MM.1S (cell line): ENCODE measurements at regions not wholly inside any gene's neighbourhood (a gene's known extent, or its start where the extent isn't known, plus 50 kb on each side); places are given as distances from the start of the nearest gene placed in this dataset.

ENCODE experiments used
- DNase-seq: peaks from one replicate; pipeline ENCODE4 v3.0.0-alpha.2; 2015
- H2AFZ ChIP-seq: fragments of 300-600 bp; sonication (generic); 2 replicates; pipeline ENCODE4 v1.6.0; 2016; ENCODE audit warnings: antibody characterized with exemption, low read length
- H3F3A ChIP-seq: fragments of 300-600 bp; sonication (generic); 2 replicates; pipeline ENCODE4 v1.6.1; 2016; ENCODE audit warnings: mild to moderate bottlenecking, antibody characterized with exemption, low read length, moderate library complexity, mixed read lengths; ENCODE audit not compliant: insufficient read depth
- H3K27ac ChIP-seq: fragments of 300-600 bp; sonication (generic); 2 replicates; pipeline ENCODE4 v1.5.1; 2016; ENCODE audit warnings: mild to moderate bottlenecking, low read length
- H3K27me3 ChIP-seq: fragments of 300-600 bp; sonication (generic); replicated peaks from 2 replicates; pipeline ENCODE4 v1.6.0; 2016; ENCODE audit warnings: low read length; ENCODE audit not compliant: insufficient read depth
- H3K36me3 ChIP-seq: fragments of 300-600 bp; sonication (generic); replicated peaks from 2 replicates; pipeline ENCODE4 v1.6.1; 2016; ENCODE audit warnings: mild to moderate bottlenecking, low read length, mixed read lengths; ENCODE audit not compliant: insufficient read depth
- H3K4me1 ChIP-seq: fragments of 300-600 bp; sonication (generic); 2 replicates; pipeline ENCODE4 v1.6.1; 2016; ENCODE audit warnings: low read length, mixed read lengths
- H3K4me2 ChIP-seq: fragments of 300-600 bp; sonication (generic); 2 replicates; pipeline ENCODE4 v1.6.0; 2016; ENCODE audit warnings: low read depth, low read length
- H3K4me3 ChIP-seq: fragments of 300-600 bp; sonication (generic); 2 replicates; pipeline ENCODE4 v1.5.1; 2016; ENCODE audit warnings: low read length, mixed read lengths
- H3K79me2 ChIP-seq: fragments of 300-600 bp; sonication (generic); 2 replicates; pipeline ENCODE4 v1.6.1; 2016; ENCODE audit warnings: mixed run types, low read length, mixed read lengths
- H3K9ac ChIP-seq: fragments of 300-600 bp; sonication (generic); 2 replicates; pipeline ENCODE4 v1.6.1; 2016; ENCODE audit warnings: low read length, mixed read lengths
- H3K9me2 ChIP-seq: fragments of 300-600 bp; sonication (generic); replicated peaks from 2 replicates; pipeline ENCODE4 v1.6.1; 2016; ENCODE audit warnings: mild to moderate bottlenecking, low read length, mixed read lengths; ENCODE audit not compliant: insufficient read depth
- H3K9me3 ChIP-seq: fragments of 300-600 bp; sonication (generic); replicated peaks from 2 replicates; pipeline ENCODE4 v1.6.1; 2016; ENCODE audit warnings: mild to moderate bottlenecking, low read length, mixed read lengths; ENCODE audit not compliant: insufficient read depth
- H4K20me1 ChIP-seq: fragments of 300-600 bp; sonication (generic); 2 replicates; pipeline ENCODE4 v1.6.1; 2016; ENCODE audit warnings: mild to moderate bottlenecking, low read length, moderate library complexity, mixed read lengths; ENCODE audit not compliant: insufficient read depth
- EZH2 ChIP-seq: fragments of 300-600 bp; sonication (generic); optimal IDR thresholded peaks from 2 replicates; pipeline ENCODE3; 2017; ENCODE audit warnings: low read depth, mild to moderate bottlenecking, antibody characterized with exemption, low read length, mixed read lengths
- EZH2phosphoT487 ChIP-seq: fragments of 300-600 bp; sonication (generic); IDR thresholded peaks from 2 replicates; pipeline ENCODE4 v1.6.1; 2018; ENCODE audit warnings: antibody characterized with exemption, low read length
- TF ChIP-seq, protein P1 (sequence below): fragments of 300-600 bp; sonication (generic); IDR thresholded peaks from 2 replicates; pipeline ENCODE4 v1.5.1; 2016; ENCODE audit warnings: antibody characterized with exemption, low read length, mixed read lengths

DNA sequence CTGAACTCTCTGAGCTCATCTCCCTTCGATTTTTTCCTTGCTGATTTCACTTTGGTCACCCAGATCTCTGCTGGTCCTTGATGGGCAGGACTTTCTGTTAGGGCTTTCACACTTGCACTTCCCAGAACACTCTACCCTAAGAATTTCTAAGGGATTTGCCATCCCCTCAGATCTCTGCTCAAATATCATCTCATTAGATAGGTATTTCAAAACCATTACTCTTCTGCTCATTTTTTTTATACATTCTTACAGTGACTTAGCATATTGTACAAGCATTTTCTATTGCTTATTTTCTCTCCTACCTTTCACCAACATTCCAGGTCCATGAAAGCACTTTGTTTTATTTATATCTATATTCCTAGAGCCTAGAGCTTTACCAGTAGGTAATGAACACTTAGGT, 913.3 kb downstream of the PDHA2 start:
- TF ChIP-seq EZH2 (no peak), EZH2phosphoT487 (no peak)
- TF ChIP-seq, protein P1, sequence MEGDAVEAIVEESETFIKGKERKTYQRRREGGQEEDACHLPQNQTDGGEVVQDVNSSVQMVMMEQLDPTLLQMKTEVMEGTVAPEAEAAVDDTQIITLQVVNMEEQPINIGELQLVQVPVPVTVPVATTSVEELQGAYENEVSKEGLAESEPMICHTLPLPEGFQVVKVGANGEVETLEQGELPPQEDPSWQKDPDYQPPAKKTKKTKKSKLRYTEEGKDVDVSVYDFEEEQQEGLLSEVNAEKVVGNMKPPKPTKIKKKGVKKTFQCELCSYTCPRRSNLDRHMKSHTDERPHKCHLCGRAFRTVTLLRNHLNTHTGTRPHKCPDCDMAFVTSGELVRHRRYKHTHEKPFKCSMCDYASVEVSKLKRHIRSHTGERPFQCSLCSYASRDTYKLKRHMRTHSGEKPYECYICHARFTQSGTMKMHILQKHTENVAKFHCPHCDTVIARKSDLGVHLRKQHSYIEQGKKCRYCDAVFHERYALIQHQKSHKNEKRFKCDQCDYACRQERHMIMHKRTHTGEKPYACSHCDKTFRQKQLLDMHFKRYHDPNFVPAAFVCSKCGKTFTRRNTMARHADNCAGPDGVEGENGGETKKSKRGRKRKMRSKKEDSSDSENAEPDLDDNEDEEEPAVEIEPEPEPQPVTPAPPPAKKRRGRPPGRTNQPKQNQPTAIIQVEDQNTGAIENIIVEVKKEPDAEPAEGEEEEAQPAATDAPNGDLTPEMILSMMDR, result no peak
- no peak overlapping the region for H3K4me2 ChIP-seq
- H3K36me3 ChIP-seq, result no peaks in the 10 kb centered on the region

DNA sequence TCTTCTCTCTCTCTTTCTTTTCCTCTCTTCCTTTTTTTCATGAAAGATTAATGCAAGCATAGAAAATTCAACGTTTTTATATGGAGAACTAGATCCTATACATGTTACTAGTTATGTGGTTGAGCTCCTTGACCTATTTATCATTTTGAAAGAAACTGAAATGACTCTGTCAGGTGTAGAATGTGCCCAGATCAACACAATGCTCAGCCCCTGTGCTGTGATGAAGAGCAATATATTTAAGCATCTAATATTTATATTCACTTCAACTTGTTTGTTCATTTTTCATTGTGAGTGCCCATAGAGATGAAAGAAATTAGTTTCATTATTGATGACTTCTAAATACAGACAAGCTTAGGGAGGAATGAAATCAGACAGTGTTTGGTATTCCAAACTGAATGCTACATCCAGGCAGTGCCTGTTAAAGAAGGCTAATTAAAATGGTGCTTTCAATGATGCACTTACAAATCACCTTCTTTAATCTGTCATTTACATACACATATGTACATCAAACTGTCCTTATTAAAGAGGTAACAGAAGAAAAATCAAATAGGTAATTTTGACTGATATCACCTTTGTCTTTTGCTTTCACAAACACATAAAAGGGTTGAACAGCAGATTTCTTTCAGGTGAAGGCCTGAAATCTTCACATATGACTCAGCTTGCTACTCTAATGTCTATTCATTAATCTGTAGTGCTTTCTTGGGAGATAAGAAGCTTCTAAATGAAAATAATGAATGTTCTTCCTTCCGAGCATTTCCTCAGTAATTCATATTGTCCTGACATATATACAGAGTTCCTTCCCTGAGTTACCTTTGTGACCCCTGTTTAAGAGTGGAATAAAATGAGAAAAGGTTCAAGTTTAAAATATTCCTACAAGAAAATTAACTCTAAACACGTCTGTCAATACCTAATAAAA, 915.9 kb downstream of the PDHA2 start:
- TF ChIP-seq, protein P1, result no peak
- no peak for TF ChIP-seq EZH2phosphoT487
- no peak for TF ChIP-seq EZH2
- Histone ChIP-seq H3F3A (no peaks in the 10 kb centered on the region), H4K20me1 (no peaks in the 10 kb centered on the region), H3K4me3 (no peak overlapping the region), H3K79me2 (no peaks in the 10 kb centered on the region), H3K4me1 (no peaks in the 10 kb centered on the region), H3K9me3 (no peaks in the 10 kb centered on the region), H3K9me2 (no peaks in the 10 kb centered on the region), H3K36me3 (no peaks in the 10 kb centered on the region), H2AFZ (no peak overlapping the region), H3K27me3 (no peaks in the 10 kb centered on the region), H3K4me2 (no peak overlapping the region), H3K27ac (no peak overlapping the region), H3K9ac (no peak overlapping the region)
- no peak for DNase-seq

More for the DNA sequence above, 913.3 kb downstream of the PDHA2 start:
- Histone ChIP-seq H3K9me2 (no peaks in the 10 kb centered on the region), H3K27me3 (no peaks in the 10 kb centered on the region), H3K27ac (no peak overlapping the region), H3K4me3 (no peak overlapping the region), H3K9ac (no peak overlapping the region), H3F3A (no peaks in the 10 kb centered on the region), H3K79me2 (no peaks in the 10 kb centered on the region), H3K9me3 (no peaks in the 10 kb centered on the region), H3K4me1 (no peaks in the 10 kb centered on the region), H2AFZ (no peak overlapping the region), H4K20me1 (no peaks in the 10 kb centered on the region)
- DNase-seq, result no peak

DNA sequence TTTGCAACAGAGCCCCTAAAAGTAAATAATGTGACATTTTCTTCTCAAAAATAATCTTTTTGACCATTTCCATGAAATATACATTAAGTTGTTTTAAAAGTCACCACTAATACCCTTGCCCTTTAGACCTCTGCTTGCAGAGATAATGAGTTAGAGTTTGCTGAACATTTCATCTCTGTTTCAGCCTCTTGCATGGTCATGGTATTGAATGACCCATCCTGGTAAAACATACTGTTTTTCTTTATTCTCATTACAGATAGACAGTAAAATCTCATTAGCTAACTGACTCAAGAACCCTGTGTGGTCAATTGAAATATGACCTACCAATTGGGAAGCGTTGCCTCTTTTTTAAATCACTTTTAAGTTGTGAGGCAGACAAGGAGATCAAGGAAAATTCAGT, 916.7 kb downstream of the PDHA2 start:
- H3K9me3 ChIP-seq, result no peaks in the 10 kb centered on the region
- no peaks in the 10 kb centered on the region for H3K4me1 ChIP-seq
- no peak for TF ChIP-seq EZH2
- TF ChIP-seq EZH2phosphoT487, result no peak
- TF ChIP-seq, protein P1, result no peak
- H3K9me2 ChIP-seq, result no peaks in the 10 kb centered on the region
- DNase-seq, result no peak
- H3K27me3 ChIP-seq, result no peaks in the 10 kb centered on the region
- H3K4me2 ChIP-seq, result no peak overlapping the region
- no peaks in the 10 kb centered on the region for H4K20me1 ChIP-seq
- H2AFZ ChIP-seq, result no peak overlapping the region
- H3K4me3 ChIP-seq, result no peak overlapping the region
- H3K9ac ChIP-seq, result no peak overlapping the region
- no peaks in the 10 kb centered on the region for H3K36me3 ChIP-seq
- no peaks in the 10 kb centered on the region for H3F3A ChIP-seq
- no peaks in the 10 kb centered on the region for H3K79me2 ChIP-seq
- no peak overlapping the region for H3K27ac ChIP-seq
